Skin of body (tissue), 2 donors: ENCODE measurements at regions not wholly inside any gene's neighbourhood (a gene's known extent, or its start where the extent isn't known, plus 50 kb on each side); places are given as distances from the start of the nearest gene placed in this dataset. TPM values are rescaled to one million over a fixed set of nuclear protein-coding genes. Genes with fewer than 3 reads are reported as not detected.

Experiments
- DNase-seq: peaks from one replicate; lab custom pipeline; 2025; lab: John Stamatoyannopoulos, UW
- small RNA-seq: library from RNA; depleted of rRNA; stranded (forward); fragments of <200 nt; gene quantifications from one replicate; pipeline ENCODE3, GENCODE V24; 2014; ENCODE audit warnings: low replicate concordance

GRCh38 chr3:174776123-174776522 lies 83.0 kb upstream of the NAALADL2 start:
- no peak for DNase-seq

GRCh38 chr3:174776636-174777035 lies 82.5 kb upstream of the NAALADL2 start:
- no peak for DNase-seq

DNA sequence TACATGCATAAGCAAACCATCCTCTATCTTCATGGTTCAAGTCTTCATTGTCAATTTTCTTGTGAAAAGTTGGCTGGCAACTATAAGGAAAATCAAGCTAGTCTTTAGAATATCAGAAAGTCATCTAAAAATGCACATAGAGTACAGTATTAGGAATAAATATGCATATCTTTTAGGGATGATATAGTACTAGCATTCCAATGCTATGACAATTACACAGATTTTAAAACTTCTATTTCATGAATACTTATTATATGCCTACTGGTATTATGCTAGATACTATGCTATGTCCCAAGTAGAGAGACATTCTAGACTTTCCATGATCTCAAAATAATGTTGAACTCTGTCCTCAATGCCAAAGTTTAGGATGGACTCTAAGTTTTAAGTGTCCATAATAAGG lies 81.3 kb upstream of the NAALADL2 start:
- no peak for DNase-seq

- no peak for DNase-seq
These were observed 75.6 kb upstream of the NAALADL2 start for GRCh38 chr3:174783502-174783901.

DNA sequence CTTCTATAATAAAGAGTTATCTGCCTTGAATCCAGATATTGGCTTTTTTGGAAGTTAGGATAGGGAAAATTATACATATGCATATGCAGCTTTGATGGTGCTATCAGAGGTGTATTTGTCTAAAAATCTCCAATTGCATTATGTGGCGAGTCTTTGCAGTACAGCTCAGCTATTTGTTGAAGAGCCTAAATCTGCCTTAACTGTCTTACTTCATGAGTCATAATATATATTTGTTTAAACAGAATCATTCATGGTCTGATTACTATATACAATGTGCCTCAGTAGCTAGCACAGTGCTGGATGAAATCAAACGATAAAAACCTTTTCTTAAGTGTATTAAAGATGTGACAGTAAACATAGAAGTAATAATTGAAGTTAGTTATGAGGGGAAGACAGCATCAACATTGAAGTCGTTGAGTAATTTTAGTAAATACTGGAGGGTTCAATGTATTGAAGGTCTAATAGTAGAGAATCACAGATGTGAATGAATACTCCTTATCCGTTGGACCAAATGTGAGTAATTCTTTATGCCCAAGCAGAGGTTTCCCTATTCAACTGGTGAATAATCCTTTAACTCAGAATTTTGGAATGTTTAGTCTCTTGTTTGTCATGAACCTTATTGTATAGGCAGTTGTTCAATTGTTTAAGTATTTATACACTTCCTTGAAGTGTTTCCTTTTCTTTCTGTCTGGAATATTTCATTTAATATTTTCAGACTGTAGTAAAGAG lies 74.8 kb upstream of the NAALADL2 start:
- no peak for DNase-seq

DNA sequence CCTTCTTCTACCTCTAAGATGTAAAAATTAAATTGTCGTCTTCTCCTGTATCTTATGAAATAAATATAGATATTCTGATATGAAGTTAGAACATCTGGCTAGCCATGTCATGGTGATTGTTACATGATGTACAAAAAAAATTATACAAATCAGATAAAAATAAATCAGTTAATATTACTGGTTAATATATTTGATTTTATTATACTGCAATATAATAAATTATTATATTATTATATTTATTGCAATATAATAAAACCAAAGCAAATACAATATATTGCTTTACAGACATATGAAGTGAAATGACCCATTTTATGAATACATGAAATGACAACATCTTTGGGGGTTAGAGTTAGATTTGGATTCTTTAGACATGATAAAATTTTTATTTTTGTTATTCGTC lies 72.3 kb upstream of the NAALADL2 start:
- no peak for DNase-seq

DNA sequence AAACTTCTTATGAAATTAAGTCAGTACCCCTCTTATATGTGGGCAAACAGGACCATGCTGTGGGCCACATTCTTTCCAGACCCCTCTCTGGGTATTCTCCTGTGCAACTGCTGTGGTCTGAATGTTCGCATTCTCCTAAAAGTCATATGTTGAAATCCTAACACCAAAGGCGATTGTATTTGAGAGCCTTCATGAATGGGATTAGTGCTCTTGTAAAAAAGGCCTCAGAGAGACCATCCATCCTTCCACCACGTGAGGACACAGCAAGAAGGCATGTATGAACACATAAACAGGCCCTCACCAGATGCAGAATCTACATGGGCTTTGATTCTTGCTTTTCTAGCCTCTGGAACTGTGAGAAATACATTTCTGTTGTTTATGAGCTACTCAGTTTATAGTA lies 68.0 kb upstream of the NAALADL2 start:
- DNase-seq: no peak

DNA sequence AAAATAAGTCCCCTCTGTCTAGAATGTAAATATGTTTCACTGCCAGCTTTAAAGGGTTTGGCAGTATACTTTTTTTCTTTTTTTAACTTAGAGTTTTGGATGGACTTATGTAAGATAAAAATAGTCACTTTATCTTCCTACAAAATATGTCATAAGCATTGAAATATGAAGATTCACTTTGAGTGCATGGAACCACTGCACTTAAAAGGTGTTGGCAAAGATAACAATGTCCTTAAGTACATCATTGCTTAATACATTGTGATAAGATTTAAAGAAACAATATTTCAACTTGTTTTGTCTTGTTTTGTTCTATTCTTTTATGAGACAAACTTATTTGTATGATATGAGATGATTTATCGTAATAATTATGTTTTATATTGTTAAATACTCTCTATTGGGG lies 66.3 kb upstream of the NAALADL2 start:
- DNase-seq: no peak

Small RNA genes lying in the stretch of these regions (small RNA-seq; reads per million reads assigned to genes)
- gene RN7SKP40: not detected
